ENCODE measurements at regions not wholly inside any gene's neighbourhood (a gene's known extent, or its start where the extent isn't known, plus 50 kb on each side); places are given as distances from the start of the nearest gene placed in this dataset.

GRCh38 chr6:14423330-14423729 is 305.8 kb downstream of the CD83 start (continued):
- TF ChIP-seq ZEB2 (tag by site-specific recombination; IDR thresholded peaks at IDR 0.05) (no peak), ZNF24 (tag by site-specific recombination; IDR thresholded peaks at IDR 0.05) (no peak), KLF10 (tag by site-specific recombination; IDR thresholded peaks at IDR 0.05) (no peak)

- ChIA-PET CTCF (no interaction called here), POLR2A (no interaction called here)
- 0 out of 2 replicates have a peak, but pooled peaks have one; percentile 23 for TF ChIP-seq PRDM1 (tag by site-specific recombination; IDR thresholded peaks at IDR 0.05)
- TF ChIP-seq ZNF76 (tag by site-specific recombination; IDR thresholded peaks at IDR 0.05; ENCODE audit: borderline replicate concordance, low read depth) = no peak
- Histone ChIP-seq H3K4me1 (ENCODE audit: control insufficient read depth, insufficient read depth, low read length) (no peaks in the 10 kb centered on the region), H3K27ac (ENCODE audit: extremely low read depth, low read depth, low read length) (no peak overlapping the region), H3K4me3 (ENCODE audit: low read depth, low read length) (no peak overlapping the region), H3K9me3 (ENCODE audit: control insufficient read depth, insufficient read depth, low read depth, low read length) (no peaks in the 10 kb centered on the region), H3K36me3 (ENCODE audit: control insufficient read depth in 2 of 2, insufficient read depth in 1 of 2, low read length in 2 of 2) (no peaks in the 10 kb centered on the region)
Observed at GRCh38 chr6:14423955-14424354, 306.4 kb downstream of the CD83 start.

- Histone ChIP-seq H3K4me1 (ENCODE audit: control insufficient read depth, insufficient read depth, low read length) (no peaks in the 10 kb centered on the region), H3K9me3 (ENCODE audit: control insufficient read depth, insufficient read depth, low read depth, low read length) (no peaks in the 10 kb centered on the region), H3K4me3 (ENCODE audit: low read depth, low read length) (no peak overlapping the region), H3K27ac (ENCODE audit: extremely low read depth, low read depth, low read length) (no peak overlapping the region), H3K36me3 (ENCODE audit: control insufficient read depth in 2 of 2, insufficient read depth in 1 of 2, low read length in 2 of 2) (no peaks in the 10 kb centered on the region)
- ChIA-PET POLR2A (no interaction called here), CTCF (interaction anchor here (0.6 to 0.7 kb wide), 2 partner anchors 8 to 217 kb away, joined by 4 to 6 read pairs; no protein-coding TSS in a partner anchor)
- TF ChIP-seq ZNF426 (tag by site-specific recombination; IDR thresholded peaks at IDR 0.05) = no peak
- TF ChIP-seq SCRT2 (tag by site-specific recombination; IDR thresholded peaks at IDR 0.05) = 0 out of 2 replicates have a peak, but pooled peaks have one; percentile 20
- TF ChIP-seq ZNF571 (tag by site-specific recombination; IDR thresholded peaks at IDR 0.05) = no peak
- TF ChIP-seq ZNF561 (tag by site-specific recombination; IDR thresholded peaks at IDR 0.05; ENCODE audit: borderline replicate concordance) = no peak
- TF ChIP-seq EGR2 (tag by site-specific recombination; IDR thresholded peaks at IDR 0.05; ENCODE audit: low read depth) = no peak
- no peak for TF ChIP-seq ZFHX2 (tag by site-specific recombination; conservative IDR thresholded peaks at IDR 0.05)
Observed at GRCh38 chr6:14425805-14426204, 308.2 kb downstream of the CD83 start.

GRCh38 chr6:14426281-14426680 is 308.7 kb downstream of the CD83 start:
- no peaks in the 10 kb centered on the region for H3K9me3 ChIP-seq (ENCODE audit: control insufficient read depth, insufficient read depth, low read depth, low read length)
- H3K4me3 ChIP-seq (ENCODE audit: low read depth, low read length) = no peak overlapping the region
- POLR2A ChIA-PET = no interaction called here
- H3K36me3 ChIP-seq (ENCODE audit: control insufficient read depth in 2 of 2, insufficient read depth in 1 of 2, low read length in 2 of 2) = no peaks in the 10 kb centered on the region
- no peak overlapping the region for H3K27ac ChIP-seq (ENCODE audit: extremely low read depth, low read depth, low read length)
- no peaks in the 10 kb centered on the region for H3K4me1 ChIP-seq (ENCODE audit: control insufficient read depth, insufficient read depth, low read length)
- CTCF ChIA-PET = interaction anchor here (0.6 kb wide), 1 partner anchor 9 kb away, joined by 4 read pairs; no protein-coding TSS in a partner anchor
- TF ChIP-seq ZNF544 (tag by site-specific recombination; IDR thresholded peaks at IDR 0.05) (no peak), ZBTB7A (tag by site-specific recombination; IDR thresholded peaks at IDR 0.05; ENCODE audit: low read depth) (no peak), ZNF157 (tag by site-specific recombination; IDR thresholded peaks at IDR 0.05) (no peak), ZNF837 (tag by site-specific recombination; IDR thresholded peaks at IDR 0.05) (no peak), BCL11B (tag by site-specific recombination; IDR thresholded peaks at IDR 0.05; ENCODE audit: low read depth) (no peak), REST (tag by site-specific recombination; IDR thresholded peaks at IDR 0.05) (no peak)
